GM19023 (cell line): ENCODE measurements at regions not wholly inside any gene's neighbourhood (a gene's known extent, or its start where the extent isn't known, plus 50 kb on each side); places are given as distances from the start of the nearest gene placed in this dataset.

Experiments
- ATAC-seq: cut with Tn5 transposase; IDR thresholded peaks from one replicate; pipeline ENCODE4 v1.9.1; 2021; ENCODE audit warnings: mild to moderate bottlenecking, moderate library complexity; ENCODE audit not compliant: unreplicated experiment

DNA sequence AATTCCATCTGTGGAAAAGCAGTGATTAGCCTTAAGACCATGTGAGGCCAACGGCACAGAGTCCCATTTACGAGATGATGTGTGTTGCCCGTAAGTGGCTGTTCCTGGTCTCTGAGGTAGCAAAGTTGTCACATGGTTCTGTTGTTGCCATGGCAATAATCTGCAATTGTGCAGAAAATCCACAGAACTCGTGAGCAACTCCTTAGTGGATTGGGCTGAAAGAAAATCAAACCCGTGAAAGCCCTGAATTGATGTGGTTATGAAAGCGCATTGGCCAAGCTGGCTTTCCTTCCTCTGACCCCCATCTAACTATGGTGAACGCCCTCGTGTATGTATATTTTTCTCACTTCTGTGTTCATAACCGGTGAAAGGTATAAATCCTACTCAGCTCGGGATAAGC lies 614.7 kb downstream of the EBF1 start:
- no peak for ATAC-seq

- ATAC-seq = no peak
Measured at GRCh38 chr5:158484150-158484549, 615.6 kb downstream of the EBF1 start.

DNA sequence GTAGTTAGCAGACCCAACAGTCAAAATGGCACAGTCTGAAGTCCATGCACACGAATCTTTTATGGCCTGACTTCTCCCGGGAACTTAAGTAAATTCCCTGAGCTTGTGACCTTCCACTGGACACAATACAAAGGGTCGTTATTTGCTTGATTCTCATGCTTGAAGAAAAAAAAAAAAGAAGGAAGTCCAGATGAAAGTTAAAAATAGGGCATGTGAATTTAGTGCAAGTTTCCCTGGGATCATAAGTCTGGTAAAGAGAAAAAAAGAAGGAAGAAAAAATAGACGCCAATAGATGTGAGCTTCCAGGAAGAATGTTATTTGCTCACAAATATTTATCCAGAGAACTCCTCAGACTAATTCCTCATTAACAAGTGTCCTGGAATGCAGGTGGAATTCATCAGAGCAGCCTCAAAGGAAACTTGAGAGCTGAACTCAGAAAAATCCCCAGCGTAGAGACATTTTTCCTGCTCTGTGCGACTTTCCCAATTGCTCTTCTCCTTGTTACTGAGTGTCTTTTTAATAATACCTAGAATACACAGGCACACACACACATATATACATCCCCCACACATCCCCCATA lies 616.3 kb downstream of the EBF1 start:
- ATAC-seq = no peak

- ATAC-seq = no peak
Measured at GRCh38 chr5:158482125-158482524, 617.6 kb downstream of the EBF1 start.

DNA sequence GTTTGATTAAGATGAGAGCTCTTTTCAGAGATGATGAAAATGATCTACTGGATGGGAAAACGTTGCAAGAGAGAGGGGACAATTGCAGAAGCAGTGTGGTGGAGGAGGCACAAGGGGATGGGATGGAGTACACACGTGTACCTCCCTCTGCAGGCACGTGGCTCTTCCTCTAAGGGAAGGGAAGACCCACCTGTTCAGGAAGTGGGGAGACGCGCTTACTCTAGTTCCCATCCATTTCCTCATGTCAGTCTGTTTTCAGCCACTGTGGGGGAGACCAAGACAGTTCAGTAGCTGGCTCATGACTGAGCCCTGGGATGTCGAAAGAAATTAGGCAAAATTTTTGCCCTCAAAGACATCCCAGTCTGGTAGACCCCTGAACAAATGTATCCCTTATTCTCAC lies 619.2 kb upstream of the CLINT1 start:
- ATAC-seq = no peak

DNA sequence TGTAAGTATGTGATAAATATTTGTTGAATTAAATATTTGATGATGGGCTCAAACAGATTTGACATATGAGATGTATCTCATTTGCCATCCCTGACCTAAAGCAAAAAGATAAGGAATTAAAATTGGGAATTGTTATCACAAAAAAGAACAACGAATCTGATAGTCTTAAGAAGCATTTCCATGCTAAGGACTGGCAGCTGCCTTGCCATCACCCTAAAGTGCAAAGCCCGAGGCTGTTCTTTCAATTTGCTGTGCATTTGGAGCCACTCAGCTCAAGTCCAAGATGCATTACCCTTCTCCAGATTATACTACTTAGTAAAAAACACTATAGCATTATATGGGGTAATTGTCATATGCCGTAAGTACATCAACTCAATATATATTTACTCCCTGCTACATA lies 618.3 kb upstream of the CLINT1 start:
- ATAC-seq = no peak

GRCh38 chr5:158473016-158473635 lies 614.2 kb upstream of the CLINT1 start:
- ATAC-seq = no peak

DNA sequence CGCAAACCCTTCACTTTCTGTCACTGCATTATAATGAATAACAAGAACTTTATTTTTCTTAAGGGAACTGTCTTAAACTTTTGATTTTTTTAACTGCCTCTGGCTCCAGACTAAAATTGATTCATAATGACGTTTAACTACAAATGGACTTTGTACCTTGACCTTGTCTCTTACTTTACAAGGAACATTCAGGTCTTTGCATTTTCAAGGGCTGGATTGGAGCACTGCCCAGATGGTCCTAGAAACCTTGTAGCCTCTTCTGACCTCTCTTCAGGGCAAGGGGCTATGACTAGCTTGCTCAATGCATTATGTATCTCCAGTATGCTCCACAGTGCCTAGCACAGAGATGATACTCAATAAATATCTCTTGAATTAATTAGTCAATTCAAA lies 612.6 kb upstream of the CLINT1 start:
- ATAC-seq = no peak

GRCh38 chr5:158470764-158471534 lies 612.0 kb upstream of the CLINT1 start:
- ATAC-seq = no peak

DNA sequence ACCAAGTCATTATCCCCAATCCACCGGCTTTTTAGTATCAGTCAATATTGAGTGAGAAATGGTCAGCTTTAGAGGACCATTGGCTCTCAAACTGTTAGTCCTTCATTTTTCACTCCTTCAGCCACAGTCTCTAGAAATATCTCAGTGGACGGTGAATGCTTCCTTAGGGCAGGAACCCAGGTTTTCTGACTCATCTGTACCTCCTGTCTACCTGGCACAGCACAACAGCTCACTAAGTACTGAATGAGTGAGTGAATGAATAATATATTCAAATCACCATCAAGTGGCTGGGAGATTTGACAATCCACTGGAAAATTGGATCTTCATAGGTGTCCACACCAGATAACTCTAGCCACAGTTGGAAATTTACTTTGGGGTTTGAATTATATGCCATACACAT lies 609.5 kb upstream of the CLINT1 start:
- no peak for ATAC-seq

DNA sequence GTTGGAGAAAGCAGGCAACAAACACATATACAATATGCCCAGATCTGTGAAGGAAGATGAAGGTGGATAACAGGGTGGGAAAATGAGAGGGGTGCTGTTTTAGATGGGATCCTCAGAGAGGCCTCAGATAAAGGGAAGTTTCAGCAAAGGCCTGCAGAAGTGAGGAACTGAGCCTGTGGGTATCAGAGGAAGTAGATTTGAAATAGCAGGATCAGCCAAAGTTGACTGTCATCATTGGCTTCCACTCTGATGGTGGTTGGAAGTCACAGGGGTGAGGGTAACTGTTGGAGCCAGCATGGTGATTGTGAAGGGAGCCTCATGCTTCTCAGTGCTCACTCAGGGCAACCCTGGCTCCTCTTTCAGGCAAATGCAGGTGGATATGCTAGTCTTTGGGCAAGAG lies 607.2 kb upstream of the CLINT1 start:
- no peak for ATAC-seq

- ATAC-seq = no peak
Measured at GRCh38 chr5:158465086-158465972, 606.4 kb upstream of the CLINT1 start.

GRCh38 chr5:158464383-158464782 lies 605.4 kb upstream of the CLINT1 start:
- no peak for ATAC-seq

DNA sequence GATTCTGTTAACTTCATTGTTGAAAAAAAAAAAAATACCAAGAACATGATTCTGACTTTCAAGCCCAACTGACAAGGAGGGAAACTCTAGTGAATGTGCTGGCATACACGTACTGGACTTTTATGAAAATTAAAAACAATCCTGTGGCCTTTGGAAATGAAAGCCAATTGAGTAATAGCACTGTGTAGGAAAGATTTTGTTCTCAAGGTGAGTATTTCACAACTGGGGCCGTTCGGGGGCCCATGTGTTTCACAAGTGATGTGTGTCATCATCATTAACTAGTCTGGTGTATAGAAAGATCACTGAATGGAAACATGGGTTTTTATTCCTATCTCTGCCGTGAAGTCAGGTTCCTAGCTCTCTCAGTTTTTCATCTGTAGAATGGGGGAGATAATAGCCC lies 605.0 kb upstream of the CLINT1 start:
- ATAC-seq = no peak

GRCh38 chr5:158463188-158463587 lies 604.2 kb upstream of the CLINT1 start:
- ATAC-seq = no peak

DNA sequence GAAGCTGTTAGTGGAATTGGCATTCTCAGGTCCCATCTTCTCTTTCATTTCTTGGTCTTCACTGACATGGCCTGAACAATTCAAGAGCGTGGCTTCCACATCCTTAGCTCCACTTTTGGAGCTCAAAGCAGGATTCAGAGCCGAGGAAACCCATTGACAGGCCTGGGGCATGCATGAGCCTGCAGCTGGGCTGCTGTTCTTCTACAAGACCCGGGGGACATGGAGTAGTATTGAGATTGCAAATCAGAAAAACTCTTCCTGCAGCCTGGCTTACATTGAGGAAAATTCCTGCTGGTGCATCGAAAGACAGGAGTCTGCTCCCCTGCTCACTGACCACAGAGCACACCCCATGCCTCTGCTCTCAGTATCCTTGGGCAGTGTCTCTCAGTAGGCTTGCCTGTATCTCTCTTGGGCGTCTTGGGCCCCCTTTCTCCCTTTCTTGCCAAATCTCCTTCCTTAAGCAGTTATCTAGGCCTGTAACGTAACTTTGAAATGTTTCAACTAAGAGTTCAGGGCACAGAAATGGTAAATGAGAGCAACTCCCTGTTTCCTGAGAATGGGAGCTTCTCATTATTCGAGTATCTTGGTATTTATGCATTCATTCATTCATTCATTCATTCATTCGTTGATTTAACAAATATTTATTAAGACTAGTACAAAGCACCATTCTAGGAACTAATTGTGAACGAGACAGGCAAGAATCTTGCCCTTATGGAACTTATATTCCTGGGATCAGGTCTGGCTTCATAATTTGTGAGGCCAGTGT lies 603.6 kb upstream of the CLINT1 start:
- no peak for ATAC-seq

DNA sequence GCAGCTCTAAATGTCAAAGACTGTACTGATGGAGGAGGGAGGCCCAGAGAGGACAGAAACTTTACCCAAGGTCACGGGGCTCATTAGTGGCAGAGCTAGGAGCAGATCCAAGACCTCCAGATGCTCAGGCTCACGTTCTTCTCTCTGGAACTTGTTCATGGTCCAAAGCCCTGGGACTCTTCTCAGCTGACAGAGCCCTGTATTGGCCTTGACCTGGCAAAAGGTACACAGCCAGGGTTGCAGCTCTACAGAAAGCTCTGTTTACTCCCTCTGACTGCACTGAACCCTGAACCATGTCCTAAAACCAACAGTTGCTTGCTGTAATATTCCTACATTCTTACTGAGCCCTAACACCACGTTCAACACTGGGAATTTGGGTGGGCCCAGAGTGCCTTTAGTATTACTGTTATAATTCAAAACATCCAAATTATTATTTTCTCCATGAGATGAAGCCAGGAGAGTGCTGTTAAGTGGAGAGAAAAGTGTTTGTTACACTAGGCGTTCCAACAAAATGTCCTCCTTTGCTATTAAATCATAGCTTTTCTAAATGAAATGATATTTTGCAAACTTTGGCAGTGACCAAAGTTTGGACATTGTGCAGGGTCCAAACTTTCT lies 602.4 kb upstream of the CLINT1 start:
- ATAC-seq = no peak

DNA sequence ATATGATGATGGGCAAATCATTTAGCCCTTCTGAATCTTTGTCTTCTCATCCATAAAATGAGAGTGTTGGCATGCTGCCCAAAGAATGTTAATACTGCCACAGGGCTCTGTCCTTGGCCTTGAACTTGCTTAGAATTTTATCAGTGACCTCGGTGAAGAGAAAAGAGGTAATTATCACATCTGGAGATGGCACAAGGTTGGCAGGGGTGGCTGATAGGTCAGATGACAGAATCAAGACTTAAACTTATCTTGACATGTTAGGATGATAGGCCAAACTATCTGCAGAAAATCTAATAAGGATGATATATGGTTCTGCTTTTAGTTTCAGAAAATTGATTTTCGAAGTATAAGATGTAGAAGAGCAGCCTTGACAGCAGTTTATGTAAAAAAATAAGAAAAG lies 599.1 kb upstream of the CLINT1 start:
- no peak for ATAC-seq

DNA sequence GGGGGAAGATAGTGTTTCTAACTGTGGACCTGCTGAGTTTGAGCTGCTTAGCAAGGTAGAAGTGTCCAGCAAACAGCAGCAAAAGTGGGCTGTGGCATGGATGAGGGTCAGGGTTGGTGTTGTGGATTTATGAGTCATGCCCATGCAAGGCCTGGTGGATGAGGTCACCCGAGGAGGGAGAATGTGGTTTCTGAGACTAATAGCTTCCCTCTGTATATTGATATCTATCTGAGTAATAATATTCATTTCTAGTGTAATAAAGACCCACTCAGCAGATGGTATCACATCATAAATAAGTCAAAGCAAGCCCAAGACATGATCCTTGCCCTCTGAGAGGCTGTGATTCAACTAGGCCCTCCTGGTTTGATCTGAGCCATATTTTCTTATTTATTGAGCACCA lies 597.8 kb upstream of the CLINT1 start:
- ATAC-seq = no peak

DNA sequence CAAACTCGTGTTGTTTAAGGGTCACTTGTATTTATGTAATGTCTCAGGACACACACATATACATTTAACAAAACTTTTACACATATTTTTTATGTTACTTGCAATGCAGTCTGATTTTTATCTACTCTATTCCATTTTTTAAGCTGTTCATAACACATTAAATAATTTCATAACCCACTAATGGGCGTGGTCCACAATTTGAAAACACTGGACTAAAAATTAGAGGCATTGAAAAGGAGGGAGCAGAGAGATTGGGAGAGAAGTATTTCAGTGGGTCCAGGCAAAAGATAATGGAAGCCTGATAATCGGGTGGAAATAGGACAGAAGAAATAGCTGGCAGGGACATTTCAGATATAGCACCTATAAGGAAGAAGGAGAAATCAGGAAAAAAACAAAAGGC lies 597.3 kb upstream of the CLINT1 start:
- no peak for ATAC-seq
